ENCODE measurements at regions not wholly inside any gene's neighbourhood (a gene's known extent, or its start where the extent isn't known, plus 50 kb on each side); places are given as distances from the start of the nearest gene placed in this dataset.

GRCh38 chr1:217164403-217164802 is 441.2 kb upstream of the ESRRG start:
- Histone ChIP-seq H3K27me3 (no peaks in the 10 kb centered on the region), H3K36me3 (no peaks in the 10 kb centered on the region), H3K9me3 (no peaks in the 10 kb centered on the region), H3K4me1 (no peaks in the 10 kb centered on the region), H3K27ac (no peak overlapping the region), H3K4me3 (no peak overlapping the region)
- in situ Hi-C loops (cut with MboI; ENCODE audit: low pct_ligation_motif_present in 1 of 4, low pct_unique_long_range_greater_than_20kb in 1 of 4, low sequenced_read_pairs in 3 of 4), result no loop called here
- DNase-seq, result no peak
- intact Hi-C loops (cut with DNase I; ENCODE audit: low total_unique reads), result no loop called here
- no peak for TF ChIP-seq CTCF (IDR thresholded peaks at IDR 0.05)
- no peak for TF ChIP-seq EP300 (IDR thresholded peaks at IDR 0.05; ENCODE audit: low read depth)
- TF ChIP-seq POLR2A (IDR thresholded peaks at IDR 0.05), result no peak
- no peak for TF ChIP-seq POLR2AphosphoS5 (IDR thresholded peaks at IDR 0.05)
- 85% methylated on average over 4 of the region's 4 CpGs for WGBS, 2 donors (ENCODE audit: low coverage in 1 of 2)

GRCh38 chr1:217153361-217153760 is 430.1 kb upstream of the ESRRG start:
- no peaks in the 10 kb centered on the region for H3K4me1 ChIP-seq
- 84 to 85% methylated on average over 4 of the region's 4 CpGs for WGBS, 2 donors (ENCODE audit: low coverage in 1 of 2)
- H3K4me3 ChIP-seq, result no peak overlapping the region
- no peaks in the 10 kb centered on the region for H3K27me3 ChIP-seq
- in situ Hi-C loops (cut with MboI; ENCODE audit: low pct_ligation_motif_present in 1 of 4, low pct_unique_long_range_greater_than_20kb in 1 of 4, low sequenced_read_pairs in 3 of 4) (no loop called here), intact Hi-C loops (cut with DNase I; ENCODE audit: low total_unique reads) (no loop called here)
- H3K36me3 ChIP-seq, result no peaks in the 10 kb centered on the region
- no peak overlapping the region for H3K27ac ChIP-seq
- peaks cover 0 to 2% of the 10 kb centered on the region in 2 donors for H3K9me3 ChIP-seq
- no peak for DNase-seq
- no peak for TF ChIP-seq EP300 (IDR thresholded peaks at IDR 0.05; ENCODE audit: low read depth)
- no peak for TF ChIP-seq CTCF (IDR thresholded peaks at IDR 0.05)
- TF ChIP-seq POLR2AphosphoS5 (IDR thresholded peaks at IDR 0.05), result no peak
- TF ChIP-seq POLR2A (IDR thresholded peaks at IDR 0.05), result no peak

GRCh38 chr1:217150366-217150765 is 427.1 kb upstream of the ESRRG start:
- Histone ChIP-seq H3K27me3 (no peaks in the 10 kb centered on the region), H3K36me3 (no peaks in the 10 kb centered on the region), H3K4me3 (no peak overlapping the region), H3K4me1 (no peaks in the 10 kb centered on the region), H3K9me3 (peaks cover 4 to 7% of the 10 kb centered on the region in 2 donors), H3K27ac (no peak overlapping the region)
- in situ Hi-C loops (cut with MboI; ENCODE audit: low pct_ligation_motif_present in 1 of 4, low pct_unique_long_range_greater_than_20kb in 1 of 4, low sequenced_read_pairs in 3 of 4), result no loop called here
- intact Hi-C loops (cut with DNase I; ENCODE audit: low total_unique reads), result no loop called here
- DNase-seq, result no peak
- TF ChIP-seq EP300 (IDR thresholded peaks at IDR 0.05; ENCODE audit: low read depth) (no peak), POLR2AphosphoS5 (IDR thresholded peaks at IDR 0.05) (no peak), CTCF (IDR thresholded peaks at IDR 0.05) (no peak), POLR2A (IDR thresholded peaks at IDR 0.05) (no peak)

GRCh38 chr1:217149791-217150190 is 426.6 kb upstream of the ESRRG start:
- Histone ChIP-seq H3K36me3 (no peaks in the 10 kb centered on the region), H3K27ac (no peak overlapping the region), H3K4me3 (no peak overlapping the region), H3K27me3 (no peaks in the 10 kb centered on the region), H3K9me3 (peaks cover 4 to 7% of the 10 kb centered on the region in 2 donors), H3K4me1 (no peaks in the 10 kb centered on the region)
- intact Hi-C loops (cut with DNase I; ENCODE audit: low total_unique reads) (no loop called here), in situ Hi-C loops (cut with MboI; ENCODE audit: low pct_ligation_motif_present in 1 of 4, low pct_unique_long_range_greater_than_20kb in 1 of 4, low sequenced_read_pairs in 3 of 4) (no loop called here)
- DNase-seq, result no peak
- WGBS, 2 donors (ENCODE audit: low coverage in 1 of 2), result 78 to 83% methylated on average over 1 to 2 of the region's 2 CpGs
- TF ChIP-seq POLR2AphosphoS5 (IDR thresholded peaks at IDR 0.05) (no peak), EP300 (IDR thresholded peaks at IDR 0.05; ENCODE audit: low read depth) (no peak), POLR2A (IDR thresholded peaks at IDR 0.05) (no peak), CTCF (IDR thresholded peaks at IDR 0.05) (no peak)
